Middle frontal gyrus (tissue), 1 donor: ENCODE measurements at regions not wholly inside any gene's neighbourhood (a gene's known extent, or its start where the extent isn't known, plus 50 kb on each side); places are given as distances from the start of the nearest gene placed in this dataset.
"Not testable (repeated sequence)": the region's sequence is repeated elsewhere in the genome, so short reads cannot be mapped to it uniquely, and the experiment has no call there.

Experiments used
- DNase-seq: peaks from one replicate; pipeline ENCODE4 v3.0.0-alpha.2; 2015; ENCODE audit warnings: low spot score; ENCODE audit errors: extremely low spot score

GRCh38 chr16:8070506-8070905 lies 519.8 kb downstream of the TMEM114 start:
- no peak for DNase-seq

- not testable (repeated sequence) for DNase-seq
These were observed 522.1 kb downstream of the TMEM114 start for GRCh38 chr16:8068225-8068624.

DNA sequence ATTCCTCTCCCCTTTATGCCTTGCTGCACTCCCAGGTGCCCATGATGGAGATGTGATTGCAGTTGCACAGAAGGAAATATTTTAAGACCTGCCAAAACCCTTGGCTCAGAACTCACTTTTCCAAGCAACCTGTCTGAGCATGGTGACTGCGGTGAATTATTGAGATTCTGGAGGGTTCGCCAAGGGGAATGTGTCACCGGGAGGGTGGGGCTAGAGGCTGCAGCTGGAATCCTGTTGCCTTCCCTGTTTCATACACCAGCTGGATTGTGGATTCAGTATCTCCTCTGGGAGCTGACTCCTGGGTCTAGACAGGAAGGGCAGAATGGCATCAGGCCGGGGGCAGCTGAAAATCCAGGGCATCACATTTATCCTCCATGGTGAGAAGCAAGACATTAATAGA lies 527.2 kb downstream of the TMEM114 start:
- no peak for DNase-seq

DNA sequence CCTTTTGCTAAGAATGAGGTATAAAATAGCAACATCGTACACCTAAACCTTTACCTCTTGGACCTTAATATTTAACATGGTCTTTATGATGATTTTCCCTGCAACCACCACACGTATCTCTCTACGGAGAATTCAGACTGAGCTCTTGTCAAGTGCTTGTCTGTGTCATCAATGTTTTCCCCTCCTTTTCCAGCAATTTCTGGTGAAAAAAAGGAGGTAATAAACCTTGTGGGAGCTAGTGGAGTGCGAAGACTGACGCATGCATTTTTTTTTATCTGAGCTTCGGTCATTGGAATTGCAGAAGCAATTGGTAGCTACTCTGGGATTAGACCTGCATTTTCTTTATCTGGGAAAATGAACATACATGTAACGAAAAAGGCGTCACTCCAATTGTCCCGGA lies 527.6 kb downstream of the TMEM114 start:
- DNase-seq = no peak

- DNase-seq = no peak
These were observed 534.5 kb downstream of the TMEM114 start for GRCh38 chr16:8055761-8056160.

DNA sequence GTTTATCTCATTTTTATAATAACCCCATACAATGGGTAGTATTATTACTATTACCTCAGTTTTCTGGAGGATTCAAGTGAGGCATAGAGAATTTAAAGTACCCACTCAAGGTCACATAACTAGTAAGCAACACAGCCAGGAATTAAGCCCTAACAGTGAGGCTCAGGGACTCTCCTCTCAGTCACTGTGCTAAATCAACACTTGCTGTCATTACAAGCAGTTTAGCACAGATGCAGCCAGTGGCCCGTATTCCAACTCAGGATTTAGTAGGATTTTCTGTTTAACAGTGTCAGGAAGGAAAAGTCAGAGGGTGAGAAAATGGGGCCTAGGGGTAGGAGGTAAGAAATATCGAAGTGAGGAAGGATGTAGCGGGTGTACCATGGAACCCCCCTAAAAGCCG lies 536.9 kb downstream of the TMEM114 start:
- no peak for DNase-seq

DNA sequence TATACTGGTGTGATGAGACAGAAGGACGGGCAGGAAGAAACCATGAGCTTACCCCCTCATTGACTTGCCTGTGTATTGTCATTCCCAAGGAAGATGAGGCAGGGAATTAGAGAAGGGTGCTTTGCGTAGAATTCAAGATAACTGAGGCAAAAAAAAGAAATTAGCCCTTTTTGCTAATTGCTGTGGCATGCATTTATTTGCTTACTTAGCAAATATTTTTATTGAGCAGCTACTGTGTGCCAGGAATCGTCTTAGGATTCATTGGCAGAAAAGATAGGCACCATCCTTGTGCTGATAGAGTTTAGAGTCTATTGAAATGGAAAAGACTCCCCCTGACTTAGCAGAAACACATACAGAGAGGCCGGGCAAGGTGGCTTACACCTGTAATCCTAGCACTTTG lies 541.9 kb downstream of the TMEM114 start:
- DNase-seq = no peak

DNA sequence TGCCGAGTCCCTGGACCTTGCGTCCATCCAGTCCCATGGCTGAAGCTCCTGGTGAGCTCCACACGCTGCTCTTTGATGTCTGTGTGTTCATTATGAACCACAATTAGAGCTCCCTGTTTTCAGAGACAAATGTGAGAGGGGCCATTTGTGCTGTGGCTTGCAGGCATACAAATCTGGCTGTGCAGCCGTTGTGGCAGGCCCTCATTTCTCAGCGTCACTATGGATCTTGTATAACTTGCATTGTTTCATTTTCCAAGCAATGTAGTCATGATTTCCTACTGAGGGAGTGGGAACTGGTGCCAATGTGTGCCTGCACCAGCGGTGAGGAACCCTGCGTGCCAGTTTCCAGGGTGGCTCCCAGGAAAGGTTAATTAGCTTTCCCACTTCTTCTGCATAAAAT lies 542.6 kb downstream of the TMEM114 start:
- no peak for DNase-seq

GRCh38 chr16:8044796-8045195 lies 545.5 kb downstream of the TMEM114 start:
- DNase-seq = no peak

DNA sequence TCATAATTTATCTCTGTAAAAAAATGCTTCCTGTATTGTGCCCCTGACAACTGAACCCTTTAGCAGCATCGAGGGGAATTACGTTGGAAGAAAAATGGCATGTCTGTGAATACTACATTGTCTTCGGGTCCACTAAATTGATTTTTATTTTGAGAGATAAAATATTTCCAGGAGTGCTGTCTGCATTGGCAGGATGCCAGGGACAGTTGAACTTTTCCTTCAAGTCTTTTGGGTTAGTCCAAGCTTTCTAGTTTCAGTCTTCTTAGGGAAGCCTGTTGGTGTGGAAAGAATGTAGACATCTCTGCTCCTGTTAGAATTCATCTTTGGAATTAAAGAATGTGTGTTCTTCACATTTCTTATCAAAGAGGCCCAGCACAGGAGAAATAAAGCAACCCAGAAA lies 557.9 kb downstream of the TMEM114 start:
- no peak for DNase-seq

GRCh38 chr16:8030004-8030403 lies 560.3 kb downstream of the TMEM114 start:
- DNase-seq = not testable (repeated sequence)

DNA sequence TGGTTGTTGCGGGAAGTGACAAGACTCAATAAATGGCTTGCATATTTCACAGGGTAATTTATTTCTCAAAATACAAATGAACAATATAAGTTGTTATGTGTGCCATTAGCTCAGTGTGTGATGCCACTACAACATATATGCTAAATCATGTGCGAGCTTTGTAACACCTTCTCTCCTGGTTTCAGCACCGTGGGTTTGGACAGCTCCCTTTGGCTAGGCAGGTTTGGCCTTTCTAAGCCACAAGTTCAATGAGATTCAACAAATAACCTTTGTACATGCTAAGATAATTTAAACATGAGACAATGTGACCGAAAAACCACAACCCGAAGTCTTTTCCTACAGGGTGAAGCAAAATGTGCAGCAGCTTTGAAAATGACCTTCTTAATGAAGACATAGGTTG lies 563.9 kb downstream of the TMEM114 start:
- DNase-seq = no peak

- DNase-seq = no peak
These were observed 567.0 kb downstream of the TMEM114 start for GRCh38 chr16:8023326-8023725.

DNA sequence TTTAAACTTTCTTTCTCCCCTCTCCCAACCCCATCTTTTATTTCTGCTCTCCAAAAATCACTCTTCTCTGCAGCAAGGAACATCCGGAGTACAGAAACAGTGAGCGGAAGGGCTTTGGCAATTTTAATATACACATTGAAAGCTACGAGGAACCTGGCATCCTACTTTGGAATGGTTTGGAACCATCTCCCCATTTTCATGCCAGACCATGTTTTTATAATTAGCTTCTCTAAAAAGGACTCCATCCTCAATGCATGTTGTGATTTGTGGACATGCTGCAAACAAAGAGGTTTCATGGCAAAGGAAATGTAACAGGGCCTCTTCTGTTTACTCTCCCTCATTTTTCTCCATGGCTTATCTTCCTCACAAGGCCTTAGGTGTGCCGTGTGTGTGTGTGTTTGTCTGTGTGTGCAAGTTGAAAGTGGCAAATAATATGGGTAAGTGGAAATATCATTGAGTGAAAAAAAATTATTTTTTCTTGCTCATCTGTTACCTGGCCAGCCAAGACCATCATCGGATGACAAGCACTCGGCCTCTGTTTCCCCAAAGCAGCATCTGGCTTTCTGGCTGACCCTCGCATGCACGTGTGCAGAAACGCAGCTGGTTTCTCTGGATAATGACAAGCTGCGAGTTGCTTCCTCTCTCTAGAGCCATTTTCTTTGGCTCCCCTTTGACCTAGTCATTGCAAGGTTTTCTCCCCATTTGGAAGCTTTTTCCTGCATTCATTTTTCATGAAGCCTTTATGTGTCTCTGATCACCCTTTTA lies 585.0 kb downstream of the TMEM114 start:
- DNase-seq = no peak

DNA sequence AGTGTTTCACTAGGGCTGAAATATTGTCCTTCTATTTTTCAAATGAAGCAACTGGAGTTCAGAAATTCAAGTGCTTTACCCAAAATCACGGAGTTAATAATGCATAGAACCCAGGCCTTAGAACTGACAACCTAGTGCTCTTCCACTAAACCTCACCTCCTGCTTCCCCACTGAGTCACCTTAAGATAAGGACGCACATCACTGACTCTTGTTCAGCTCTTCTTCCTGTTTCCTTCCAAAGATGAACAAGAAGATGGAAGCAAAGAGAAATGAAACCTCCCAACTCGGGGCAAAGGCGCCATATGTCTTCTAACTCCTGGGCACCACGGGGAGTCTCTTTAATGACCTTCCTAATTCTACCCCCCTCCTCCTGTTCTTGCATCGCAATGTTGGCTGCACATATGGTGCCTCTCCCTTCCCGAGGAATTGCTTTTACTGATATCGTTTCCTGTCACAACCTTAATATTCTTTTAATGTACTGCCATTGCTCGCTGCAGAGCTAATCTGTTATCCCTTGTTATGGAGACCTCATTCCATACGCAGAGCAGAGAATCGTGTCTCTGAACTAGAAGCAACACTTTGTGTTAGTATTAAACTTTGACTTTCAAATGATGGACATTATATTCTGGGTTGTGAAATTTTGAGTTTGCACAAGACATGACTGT lies 591.4 kb downstream of the TMEM114 start:
- DNase-seq = no peak

- no peak for DNase-seq
These were observed 592.3 kb downstream of the TMEM114 start for GRCh38 chr16:7997966-7998365.

GRCh38 chr16:7992616-7993015 lies 597.7 kb downstream of the TMEM114 start:
- no peak for DNase-seq

- DNase-seq = no peak
These were observed 599.6 kb downstream of the TMEM114 start for GRCh38 chr16:7990626-7991260.

DNA sequence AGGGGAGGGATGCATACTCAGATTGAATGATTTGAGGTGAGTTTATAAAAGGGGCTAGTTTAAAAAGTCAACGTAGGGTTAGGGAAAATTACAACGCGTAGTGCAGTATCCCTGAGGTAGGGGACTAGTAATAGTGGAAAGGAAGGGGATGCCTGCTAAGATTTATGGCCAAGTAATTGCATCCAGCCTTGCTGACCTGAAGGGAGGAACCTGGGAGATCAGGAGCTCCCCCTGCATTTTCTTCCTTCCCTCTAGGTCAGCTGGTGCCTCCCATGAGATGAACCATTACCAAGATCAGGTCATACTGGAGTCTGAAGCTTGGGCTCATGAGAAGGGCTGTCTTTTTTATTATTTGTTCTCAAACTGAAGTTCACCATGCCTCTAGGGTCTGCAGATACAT lies 606.6 kb downstream of the TMEM114 start:
- no peak for DNase-seq

GRCh38 chr16:7980133-7980483 lies 610.2 kb downstream of the TMEM114 start:
- no peak for DNase-seq

DNA sequence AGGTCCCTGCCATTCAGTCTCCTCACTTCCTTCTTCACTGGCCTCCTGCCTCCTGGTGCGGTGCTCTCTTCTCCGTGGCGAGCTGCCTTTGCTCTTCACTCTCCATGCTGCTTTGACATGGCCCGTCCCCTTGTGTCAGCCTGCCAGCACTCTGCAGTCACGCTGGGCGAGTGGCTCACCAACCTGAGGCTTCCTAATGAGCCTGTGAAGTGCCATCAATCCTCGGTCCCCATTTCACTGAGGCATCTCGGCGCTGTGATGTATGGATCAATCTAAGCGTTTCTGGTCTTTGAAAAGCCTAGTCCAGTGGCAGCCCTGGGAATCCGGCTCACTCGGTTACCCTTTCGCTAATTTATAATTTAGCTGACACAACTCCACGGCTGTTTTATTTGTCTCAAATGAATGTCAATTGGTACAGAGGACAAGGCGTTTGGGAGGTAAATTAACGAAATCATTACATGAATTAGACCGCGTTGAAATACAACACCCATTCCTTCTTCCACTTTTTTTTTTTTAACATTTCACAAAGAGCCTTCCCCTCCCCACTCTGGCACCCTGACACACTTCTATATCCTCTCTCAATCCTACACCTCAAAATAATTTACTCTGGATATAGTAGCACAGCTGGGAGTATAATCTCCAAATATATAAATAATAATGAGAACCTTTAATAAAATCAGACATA lies 610.7 kb downstream of the TMEM114 start:
- DNase-seq = no peak

DNA sequence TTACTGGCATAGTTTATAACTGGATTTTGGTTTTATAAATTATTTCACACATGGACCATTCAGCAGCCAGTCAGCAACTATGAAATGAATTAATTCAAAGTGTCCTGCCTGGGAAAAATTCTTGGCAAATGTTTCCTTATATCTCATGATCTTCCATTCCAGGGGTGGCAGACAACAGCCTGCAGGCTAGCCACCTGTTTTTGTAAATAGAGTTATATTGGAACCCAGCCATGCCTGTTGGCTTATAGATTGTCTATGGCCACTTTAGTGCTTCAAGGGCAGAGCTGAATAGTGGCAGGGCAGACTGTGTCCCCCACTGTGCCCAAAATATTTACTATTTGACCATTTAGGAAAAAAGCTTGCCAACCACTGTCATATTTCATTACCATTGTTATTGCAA lies 613.7 kb downstream of the TMEM114 start:
- DNase-seq = no peak
